ENCODE measurements at regions not wholly inside any gene's neighbourhood (a gene's known extent, or its start where the extent isn't known, plus 50 kb on each side); places are given as distances from the start of the nearest gene placed in this dataset.

DNA sequence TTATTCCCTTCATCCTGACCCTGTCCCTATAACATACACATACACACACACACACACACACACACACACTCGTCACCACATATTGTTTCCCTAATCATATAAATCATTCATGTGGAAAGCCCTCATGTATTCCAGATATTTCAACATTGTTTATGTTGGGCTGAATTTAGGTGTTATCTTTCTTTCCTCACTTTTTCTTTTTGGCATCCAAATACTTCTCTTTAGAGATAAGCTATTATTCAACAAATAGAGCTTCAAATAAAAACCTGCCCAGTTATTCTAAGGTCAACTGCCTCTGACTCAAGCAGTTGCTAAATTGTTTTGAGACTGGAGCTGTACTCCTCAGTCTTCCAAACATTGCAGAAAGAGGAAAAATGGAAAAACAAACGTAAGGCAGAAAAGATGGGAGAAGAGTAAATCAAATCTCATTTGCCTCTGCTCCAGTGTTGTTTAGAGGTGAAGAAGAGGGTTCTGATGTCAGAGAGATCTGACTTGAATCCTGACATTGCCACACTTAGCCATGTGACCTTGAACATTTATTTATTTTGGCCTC lies 215.7 kb downstream of the GAS1 start:
- TF ChIP-seq, protein P1, sequence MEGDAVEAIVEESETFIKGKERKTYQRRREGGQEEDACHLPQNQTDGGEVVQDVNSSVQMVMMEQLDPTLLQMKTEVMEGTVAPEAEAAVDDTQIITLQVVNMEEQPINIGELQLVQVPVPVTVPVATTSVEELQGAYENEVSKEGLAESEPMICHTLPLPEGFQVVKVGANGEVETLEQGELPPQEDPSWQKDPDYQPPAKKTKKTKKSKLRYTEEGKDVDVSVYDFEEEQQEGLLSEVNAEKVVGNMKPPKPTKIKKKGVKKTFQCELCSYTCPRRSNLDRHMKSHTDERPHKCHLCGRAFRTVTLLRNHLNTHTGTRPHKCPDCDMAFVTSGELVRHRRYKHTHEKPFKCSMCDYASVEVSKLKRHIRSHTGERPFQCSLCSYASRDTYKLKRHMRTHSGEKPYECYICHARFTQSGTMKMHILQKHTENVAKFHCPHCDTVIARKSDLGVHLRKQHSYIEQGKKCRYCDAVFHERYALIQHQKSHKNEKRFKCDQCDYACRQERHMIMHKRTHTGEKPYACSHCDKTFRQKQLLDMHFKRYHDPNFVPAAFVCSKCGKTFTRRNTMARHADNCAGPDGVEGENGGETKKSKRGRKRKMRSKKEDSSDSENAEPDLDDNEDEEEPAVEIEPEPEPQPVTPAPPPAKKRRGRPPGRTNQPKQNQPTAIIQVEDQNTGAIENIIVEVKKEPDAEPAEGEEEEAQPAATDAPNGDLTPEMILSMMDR (conservative IDR thresholded peaks at IDR 0.05; ENCODE audit: low read depth, low read length), result no peak
- no peak for TF ChIP-seq EZH2 (IDR thresholded peaks at IDR 0.05; ENCODE audit: low read length, unreplicated experiment)

All from PC-3 (cell line).